Osteoblast (primary cell): ENCODE measurements at regions not wholly inside any gene's neighbourhood (a gene's known extent, or its start where the extent isn't known, plus 50 kb on each side); places are given as distances from the start of the nearest gene placed in this dataset.

ENCODE experiments used
- DNase-seq: peaks from one replicate; pipeline ENCODE4 v3.0.0; 2011; ENCODE audit warnings: low spot score, mixed read lengths; ENCODE audit not compliant: insufficient read length; ENCODE audit errors: missing footprints
- H2AFZ ChIP-seq: 2 replicates; pipeline ENCODE4 v1.6.0; 2011; ENCODE audit warnings: mild to moderate bottlenecking, low read length
- H3K27ac ChIP-seq: 2 replicates; pipeline ENCODE4 v1.5.1; 2011; ENCODE audit warnings: mild to moderate bottlenecking, low read depth, low read length, moderate library complexity
- H3K27me3 ChIP-seq: 2 replicates; pipeline ENCODE4 v1.6.0; 2012; ENCODE audit warnings: mild to moderate bottlenecking, control low read depth, inconsistent platforms, low read length, moderate library complexity; ENCODE audit not compliant: insufficient read depth
- H3K36me3 ChIP-seq: 2 replicates; pipeline ENCODE4 v1.5.1; 2011; ENCODE audit warnings: mild to moderate bottlenecking, low read length, control low read depth, moderate library complexity; ENCODE audit not compliant: insufficient read depth
- H3K4me1 ChIP-seq: 2 replicates; pipeline ENCODE4 v1.5.1; 2011; ENCODE audit warnings: mild to moderate bottlenecking, low read length, control low read depth, moderate library complexity; ENCODE audit not compliant: insufficient read depth
- H3K4me2 ChIP-seq: 2 replicates; pipeline ENCODE4 v1.6.0; 2011; ENCODE audit warnings: mild to moderate bottlenecking, low read length; ENCODE audit not compliant: insufficient read depth
- H3K4me3 ChIP-seq: fragments of 200-600 bp; sonication (generic); 3 replicates; pipeline ENCODE4 v1.5.1; 2012; ENCODE audit warnings: mild to moderate bottlenecking, low read length, inconsistent platforms; ENCODE audit not compliant: insufficient read depth
- H3K79me2 ChIP-seq: 2 replicates; pipeline ENCODE4 v1.6.0; 2012; ENCODE audit warnings: mild to moderate bottlenecking, low read length, control low read depth, inconsistent platforms; ENCODE audit not compliant: insufficient read depth
- H3K9me3 ChIP-seq: 2 replicates; pipeline ENCODE4 v1.5.1; 2011; ENCODE audit warnings: low read depth, low read length, control low read depth
- H4K20me1 ChIP-seq: 2 replicates; pipeline ENCODE4 v1.6.0; 2012; ENCODE audit warnings: mild to moderate bottlenecking, low read length, control low read depth; ENCODE audit not compliant: insufficient read depth
- CTCF ChIP-seq: IDR thresholded peaks from 2 replicates; pipeline ENCODE4 v1.5.1; 2011; ENCODE audit warnings: mild to moderate bottlenecking, low read depth, low read length, moderate library complexity; ENCODE audit errors: extremely low read depth

- Histone ChIP-seq H3K4me3 (no peak overlapping the region), H4K20me1 (no peaks in the 10 kb centered on the region), H3K27ac (no peak overlapping the region), H2AFZ (no peak overlapping the region), H3K9me3 (no peaks in the 10 kb centered on the region), H3K79me2 (no peaks in the 10 kb centered on the region), H3K27me3 (peaks cover 32% of the 10 kb centered on the region), H3K4me2 (no peak overlapping the region), H3K36me3 (no peaks in the 10 kb centered on the region), H3K4me1 (peaks cover 7% of the 10 kb centered on the region)
- no peak for DNase-seq
- no peak for TF ChIP-seq CTCF
These were observed 167.4 kb downstream of the SNAPC1 start for GRCh38 chr14:61929651-61930050.

GRCh38 chr14:61930101-61930857 is 168.1 kb downstream of the SNAPC1 start:
- H3K79me2 ChIP-seq: no peaks in the 10 kb centered on the region
- TF ChIP-seq CTCF: no peak
- peaks cover 32% of the 10 kb centered on the region for H3K27me3 ChIP-seq
- H4K20me1 ChIP-seq: no peaks in the 10 kb centered on the region
- no peak for DNase-seq
- H3K9me3 ChIP-seq: no peaks in the 10 kb centered on the region
- H3K4me1 ChIP-seq: peaks cover 11% of the 10 kb centered on the region
- no peaks in the 10 kb centered on the region for H3K36me3 ChIP-seq
- H2AFZ ChIP-seq: no peak overlapping the region
- H3K4me2 ChIP-seq: no peak overlapping the region
- H3K4me3 ChIP-seq: no peak overlapping the region
- H3K27ac ChIP-seq: no peak overlapping the region

- Histone ChIP-seq H3K4me1 (peaks cover 7% of the 10 kb centered on the region), H4K20me1 (no peaks in the 10 kb centered on the region), H3K9me3 (no peaks in the 10 kb centered on the region), H3K27ac (no peak overlapping the region), H3K27me3 (peaks cover 51% of the 10 kb centered on the region), H2AFZ (no peak overlapping the region), H3K4me2 (no peak overlapping the region), H3K4me3 (no peak overlapping the region), H3K79me2 (no peaks in the 10 kb centered on the region), H3K36me3 (no peaks in the 10 kb centered on the region)
- TF ChIP-seq CTCF: no peak
- DNase-seq: no peak
These were observed 170.8 kb downstream of the SNAPC1 start for GRCh38 chr14:61932974-61933373.

- no peak for TF ChIP-seq CTCF
- Histone ChIP-seq H3K4me3 (no peak overlapping the region), H3K4me2 (peak overlapping the region; percentile 14)
These were observed 172.2 kb downstream of the SNAPC1 start for GRCh38 chr14:61934385-61934784.

More at GRCh38 chr14:61934385-61934784, 172.2 kb downstream of the SNAPC1 start:
- Histone ChIP-seq H3K36me3 (no peaks in the 10 kb centered on the region), H4K20me1 (no peaks in the 10 kb centered on the region), H3K27ac (peak overlapping the region; percentile 64), H3K9me3 (no peaks in the 10 kb centered on the region), H3K27me3 (peaks cover 41% of the 10 kb centered on the region), H2AFZ (no peak overlapping the region), H3K4me1 (peaks cover 6% of the 10 kb centered on the region), H3K79me2 (no peaks in the 10 kb centered on the region)
- peak; percentile 62 for DNase-seq
